Heart right ventricle (tissue), 16 donors: ENCODE measurements at regions not wholly inside any gene's neighbourhood (a gene's known extent, or its start where the extent isn't known, plus 50 kb on each side); places are given as distances from the start of the nearest gene placed in this dataset.

Source experiments
- ATAC-seq, 8 donors: fragments of 200-7000 bp; cut with Tn5 transposase; one replicate each; pipeline ENCODE4 v1.9.1; 2020; ENCODE audit warnings: mild to moderate bottlenecking in 8 of 8, moderate library complexity in 8 of 8, moderate number of reproducible peaks in 1 of 8
- DNase-seq, 2 donors: peaks; one replicate each; pipeline ENCODE4 v3.0.0-alpha.2; 2020
- H3K27ac ChIP-seq, 10 donors: fragments of 200-600 bp; sonication (generic) in 2 of 10; one replicate each; pipeline versions ENCODE4 v1.5.0 to v1.8.0; 2020 to 2022; ENCODE audit warnings: mild to moderate bottlenecking in 3 of 10
- H3K27me3 ChIP-seq, 7 donors: fragments of 200-600 bp; one replicate each; pipeline ENCODE4 v1.8.0; 2021 to 2022; ENCODE audit warnings: mild to moderate bottlenecking in 2 of 7
- H3K36me3 ChIP-seq, 9 donors: fragments of 200-600 bp; sonication (generic) in 1 of 9; one replicate each; pipeline versions ENCODE4 v1.5.0 to v1.8.0; 2020 to 2022; ENCODE audit warnings: mild to moderate bottlenecking in 2 of 9
- H3K4me1 ChIP-seq, 9 donors: fragments of 200-600 bp; sonication (generic) in 1 of 9; one replicate each; pipeline versions ENCODE4 v1.5.0 to v1.8.0; 2020 to 2022; ENCODE audit warnings: mild to moderate bottlenecking in 4 of 9
- H3K4me3 ChIP-seq, 10 donors: fragments of 200-600 bp; sonication (generic) in 2 of 10; one replicate each; pipeline versions ENCODE4 v1.5.0 to v1.8.0; 2020 to 2022; ENCODE audit warnings: mild to moderate bottlenecking in 7 of 10, moderate library complexity in 2 of 10
- H3K9me3 ChIP-seq, 11 donors: fragments of 200-600 bp in 10 of 11; sonication (generic) in 2 of 11; one replicate each; pipeline versions ENCODE4 v1.5.0 to v1.8.0; 2013 to 2022; ENCODE audit warnings: mild to moderate bottlenecking in 2 of 11, control low read depth in 1 of 11, moderate library complexity in 1 of 11
- WGBS, 2 donors: extraction: QIAGEN DNeasy Blood & Tissue Kit; methylation state at CpG; one replicate each; pipeline ENCODE4 v1.1.7; 2013; ENCODE audit warnings: inconsistent platforms in 1 of 2; 5-methylcytosine and 5-hydroxymethylcytosine counted together
- intact Hi-C, 10 donors: fragments of 100-400 bp; cut with DNase I; formaldehyde crosslinking; loops; one replicate each; pipeline versions ENCODE4 v1.11.1 to v1.14.2; 2022
- TF ChIP-seq, protein P1 (sequence below), 9 donors: fragments of 200-600 bp; sonication (generic) in 2 of 9; IDR thresholded peaks; one replicate each; pipeline versions ENCODE4 v1.5.0 to v1.8.0; 2021 to 2022; ENCODE audit warnings: antibody characterized with exemption in 9 of 9, mild to moderate bottlenecking in 5 of 9, moderate library complexity in 1 of 9
- donor health status: Arrhythmogenic right ventricular cardiomyopathy.
- donor health status: ischemic (EF 13 %, LVEDD 7.1; RV severe dilation, severe dysfunction).
- donor health status: healthy with polysubstance abuse.
- donor health status: DM: no; HTN: yes; CAD: no.
- donor health status: DM: no; HTN: no; CAD: no.
- donor health status: ischemic (EF 25% LVEDD 6.9; RV normal size, moderate dysfunction).
- donor health status: ischemic (EF 25% LVEDD 5.7; RV mildly dilated, moderate dysfunction).
- donor health status: healthy.
- donor health status: DM: yes; HTN: yes; CAD: no.
- donor health status: Ischemic cardiomyopathy.
- donor health status: ischemic (EF 35%, LVEDD 5.7; RV mildly dilated, moderate dysfunction).
- donor health status: nonischemic (EF 11% LVEDD 7.7; RV severe dilation, severe dysfunction).
- donor health status: DM: yes; HTN: yes; CAD: no.
- donor health status: PGD.
- donor health status: ischemic (EF 29% LVEDD 5.4; RV normal size, mild dysfunction).
- donor health status: nonischemic (EF 23%, LVEDD 6.1; RV moderate dilation, normal function).

GRCh38 chr4:130574215-130574614 is 1478.3 kb downstream of the C4orf33 start:
- intact Hi-C loops = no loop called here
- DNase-seq (no peak), ATAC-seq (no peak)
- 72 to 75% methylated on average over 2 of the region's 2 CpGs for WGBS, 2 donors
- TF ChIP-seq, protein P1, sequence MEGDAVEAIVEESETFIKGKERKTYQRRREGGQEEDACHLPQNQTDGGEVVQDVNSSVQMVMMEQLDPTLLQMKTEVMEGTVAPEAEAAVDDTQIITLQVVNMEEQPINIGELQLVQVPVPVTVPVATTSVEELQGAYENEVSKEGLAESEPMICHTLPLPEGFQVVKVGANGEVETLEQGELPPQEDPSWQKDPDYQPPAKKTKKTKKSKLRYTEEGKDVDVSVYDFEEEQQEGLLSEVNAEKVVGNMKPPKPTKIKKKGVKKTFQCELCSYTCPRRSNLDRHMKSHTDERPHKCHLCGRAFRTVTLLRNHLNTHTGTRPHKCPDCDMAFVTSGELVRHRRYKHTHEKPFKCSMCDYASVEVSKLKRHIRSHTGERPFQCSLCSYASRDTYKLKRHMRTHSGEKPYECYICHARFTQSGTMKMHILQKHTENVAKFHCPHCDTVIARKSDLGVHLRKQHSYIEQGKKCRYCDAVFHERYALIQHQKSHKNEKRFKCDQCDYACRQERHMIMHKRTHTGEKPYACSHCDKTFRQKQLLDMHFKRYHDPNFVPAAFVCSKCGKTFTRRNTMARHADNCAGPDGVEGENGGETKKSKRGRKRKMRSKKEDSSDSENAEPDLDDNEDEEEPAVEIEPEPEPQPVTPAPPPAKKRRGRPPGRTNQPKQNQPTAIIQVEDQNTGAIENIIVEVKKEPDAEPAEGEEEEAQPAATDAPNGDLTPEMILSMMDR (IDR thresholded peaks at IDR 0.05) = no peak
- Histone ChIP-seq H3K9me3 (peaks cover 0 to under 1% (median 0%) of the 10 kb centered on the region in 11 donors), H3K27me3 (no peaks in the 10 kb centered on the region), H3K4me3 (no peak overlapping the region), H3K27ac (no peak overlapping the region), H3K36me3 (no peaks in the 10 kb centered on the region), H3K4me1 (no peaks in the 10 kb centered on the region)

DNA sequence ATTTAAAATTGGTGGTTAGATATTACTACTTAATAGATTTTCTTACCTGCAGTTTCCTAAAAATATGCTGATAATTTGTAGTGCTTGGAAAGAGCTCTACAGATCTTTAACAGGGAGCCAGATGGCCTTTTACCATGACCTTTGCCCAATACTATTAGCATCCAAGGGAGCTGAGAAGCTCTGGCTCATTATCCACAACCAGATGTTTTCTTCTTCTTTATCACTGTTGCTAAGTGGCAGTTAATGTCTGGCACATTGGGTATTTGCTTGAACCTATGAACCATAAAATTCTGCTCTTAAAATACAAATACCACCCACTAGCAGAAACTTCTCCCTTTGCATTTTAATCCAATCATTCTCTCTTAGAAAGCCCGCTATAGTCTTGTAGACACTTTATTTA is 1480.3 kb downstream of the C4orf33 start:
- ATAC-seq (no peak), DNase-seq (no peak)
- no peaks in the 10 kb centered on the region for H3K36me3 ChIP-seq
- 72 to 87% methylated on average over 1 of the region's 1 CpG for WGBS, 2 donors
- H3K4me3 ChIP-seq = no peak overlapping the region
- no peaks in the 10 kb centered on the region for H3K9me3 ChIP-seq
- no peaks in the 10 kb centered on the region for H3K27me3 ChIP-seq
- no peaks in the 10 kb centered on the region for H3K4me1 ChIP-seq
- TF ChIP-seq, protein P1 (IDR thresholded peaks at IDR 0.05) = no peak
- H3K27ac ChIP-seq = no peak overlapping the region
- intact Hi-C loops = no loop called here

DNA sequence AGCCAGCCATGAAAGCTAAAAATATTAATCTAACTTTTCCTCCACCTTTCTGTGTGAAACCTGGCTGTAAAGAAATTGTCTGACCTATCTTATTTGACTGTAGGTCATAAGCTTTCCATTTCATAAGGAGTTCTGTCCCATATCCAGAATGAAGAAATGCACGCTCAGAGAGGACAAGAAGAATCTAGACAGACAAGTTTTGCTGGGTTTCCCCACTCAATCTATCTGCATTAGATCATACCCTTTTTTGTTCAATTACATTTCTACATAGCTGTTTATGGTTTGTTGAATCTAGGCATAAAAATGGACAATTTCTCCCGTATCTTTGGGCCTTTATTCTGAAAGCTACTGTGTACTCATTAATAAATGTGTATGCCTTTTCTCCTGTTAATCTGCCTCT is 1495.1 kb downstream of the C4orf33 start:
- DNase-seq (no peak), ATAC-seq (no peak)
- intact Hi-C loops = no loop called here
- H3K9me3 ChIP-seq = peaks cover 0 to 4% (median 0%) of the 10 kb centered on the region in 11 donors
- no peak overlapping the region for H3K27ac ChIP-seq
- no peaks in the 10 kb centered on the region for H3K27me3 ChIP-seq
- H3K4me3 ChIP-seq = no peak overlapping the region
- 81 to 92% methylated on average over 2 of the region's 2 CpGs for WGBS, 2 donors
- H3K36me3 ChIP-seq = no peaks in the 10 kb centered on the region
- no peaks in the 10 kb centered on the region for H3K4me1 ChIP-seq
- TF ChIP-seq, protein P1 (IDR thresholded peaks at IDR 0.05) = no peak

DNA sequence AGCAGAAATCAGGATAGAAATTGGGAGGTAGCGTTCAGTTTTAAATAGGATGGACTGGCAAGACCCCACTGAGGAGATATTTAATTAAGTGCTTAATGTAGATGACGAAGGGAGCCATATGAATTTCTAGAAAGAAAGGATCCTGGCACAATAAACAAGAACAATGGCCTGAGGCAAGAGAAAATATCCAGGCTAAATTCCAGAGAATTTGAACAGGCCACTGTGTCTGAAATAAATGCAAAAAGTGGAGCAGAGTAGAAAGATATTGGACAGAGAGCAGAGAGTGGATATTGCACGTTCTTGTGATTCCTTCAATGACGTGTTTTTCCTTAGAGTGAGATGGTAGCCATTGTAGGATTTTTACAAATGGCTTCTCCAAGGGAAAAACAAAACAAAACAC is 1504.8 kb downstream of the C4orf33 start:
- Histone ChIP-seq H3K27ac (no peak overlapping the region), H3K27me3 (no peaks in the 10 kb centered on the region), H3K4me3 (no peak overlapping the region), H3K9me3 (peaks cover 0 to 8% (median 0%) of the 10 kb centered on the region in 11 donors), H3K4me1 (no peaks in the 10 kb centered on the region), H3K36me3 (no peaks in the 10 kb centered on the region)
- no peak for DNase-seq
- 77 to 80% methylated on average over 4 of the region's 4 CpGs for WGBS, 2 donors
- intact Hi-C loops = no loop called here
- ATAC-seq = no peak
- TF ChIP-seq, protein P1 (IDR thresholded peaks at IDR 0.05) = no peak
